ENCODE measurements at regions not wholly inside any gene's neighbourhood (a gene's known extent, or its start where the extent isn't known, plus 50 kb on each side); places are given as distances from the start of the nearest gene placed in this dataset.
"Not testable (repeated sequence)": the region's sequence is repeated elsewhere in the genome, so short reads cannot be mapped to it uniquely, and the experiment has no call there.

GRCh38 chr2:13414897-13415296, 698.2 kb downstream of the TRIB2 start:
- Histone ChIP-seq H3K27me3 (replicated peaks; ENCODE audit: insufficient read depth, low read length) (no peaks in the 10 kb centered on the region), H3K9ac (ENCODE audit: low read length) (no peak overlapping the region), H4K20me1 (ENCODE audit: insufficient read depth, low read length) (no peaks in the 10 kb centered on the region), H3K9me3 (replicated peaks; ENCODE audit: insufficient read depth, low read length) (no peaks in the 10 kb centered on the region), H3K36me3 (replicated peaks; ENCODE audit: insufficient read depth, low read length) (no peaks in the 10 kb centered on the region), H3K4me2 (ENCODE audit: low read depth, low read length) (no peak overlapping the region), H3K27ac (ENCODE audit: low read length) (no peak overlapping the region), H3K79me2 (ENCODE audit: low read length) (no peaks in the 10 kb centered on the region), H3K4me1 (ENCODE audit: low read length) (no peaks in the 10 kb centered on the region), H3F3A (ENCODE audit: insufficient read depth, low read length) (no peaks in the 10 kb centered on the region), H2AFZ (ENCODE audit: low read length) (no peak overlapping the region), H3K9me2 (replicated peaks; ENCODE audit: insufficient read depth, low read length) (no peaks in the 10 kb centered on the region), H3K4me3 (ENCODE audit: low read length) (no peak overlapping the region)
- no peak for DNase-seq
- no peak for TF ChIP-seq EZH2phosphoT487 (IDR thresholded peaks at IDR 0.05; ENCODE audit: low read length)
- TF ChIP-seq EZH2 (optimal IDR thresholded peaks at IDR 0.05; ENCODE audit: low read depth, low read length) = no peak
- TF ChIP-seq CTCF (IDR thresholded peaks at IDR 0.05; ENCODE audit: low read length) = no peak

GRCh38 chr2:13433954-13434353, 717.2 kb downstream of the TRIB2 start:
- Histone ChIP-seq H3K36me3 (replicated peaks; ENCODE audit: insufficient read depth, low read length) (no peaks in the 10 kb centered on the region), H3K4me3 (ENCODE audit: low read length) (no peak overlapping the region), H3K9me3 (replicated peaks; ENCODE audit: insufficient read depth, low read length) (no peaks in the 10 kb centered on the region), H3K4me2 (ENCODE audit: low read depth, low read length) (no peak overlapping the region), H3K9me2 (replicated peaks; ENCODE audit: insufficient read depth, low read length) (no peaks in the 10 kb centered on the region), H2AFZ (ENCODE audit: low read length) (no peak overlapping the region), H3F3A (ENCODE audit: insufficient read depth, low read length) (no peaks in the 10 kb centered on the region), H3K4me1 (ENCODE audit: low read length) (no peaks in the 10 kb centered on the region), H3K9ac (ENCODE audit: low read length) (no peak overlapping the region), H3K27me3 (replicated peaks; ENCODE audit: insufficient read depth, low read length) (no peaks in the 10 kb centered on the region), H4K20me1 (ENCODE audit: insufficient read depth, low read length) (no peaks in the 10 kb centered on the region), H3K27ac (ENCODE audit: low read length) (no peak overlapping the region), H3K79me2 (ENCODE audit: low read length) (no peaks in the 10 kb centered on the region)
- no peak for DNase-seq
- TF ChIP-seq EZH2phosphoT487 (IDR thresholded peaks at IDR 0.05; ENCODE audit: low read length) = no peak
- TF ChIP-seq CTCF (IDR thresholded peaks at IDR 0.05; ENCODE audit: low read length) = no peak
- no peak for TF ChIP-seq EZH2 (optimal IDR thresholded peaks at IDR 0.05; ENCODE audit: low read depth, low read length)

GRCh38 chr2:13443554-13444261, 727.0 kb downstream of the TRIB2 start:
- not testable (repeated sequence) for H3K4me2 ChIP-seq (ENCODE audit: low read depth, low read length); DNase-seq

GRCh38 chr2:13462464-13462863, 745.7 kb downstream of the TRIB2 start:
- DNase-seq = no peak

More at GRCh38 chr2:13443554-13444261, 727.0 kb downstream of the TRIB2 start:
- not testable (repeated sequence) for H3K9ac ChIP-seq (ENCODE audit: low read length); H4K20me1 ChIP-seq (ENCODE audit: insufficient read depth, low read length); H3K36me3 ChIP-seq (replicated peaks; ENCODE audit: insufficient read depth, low read length); H3K9me2 ChIP-seq (replicated peaks; ENCODE audit: insufficient read depth, low read length); H3K27ac ChIP-seq (ENCODE audit: low read length); H2AFZ ChIP-seq (ENCODE audit: low read length); H3F3A ChIP-seq (ENCODE audit: insufficient read depth, low read length); H3K9me3 ChIP-seq (replicated peaks; ENCODE audit: insufficient read depth, low read length); H3K4me1 ChIP-seq (ENCODE audit: low read length); H3K79me2 ChIP-seq (ENCODE audit: low read length); H3K27me3 ChIP-seq (replicated peaks; ENCODE audit: insufficient read depth, low read length); H3K4me3 ChIP-seq (ENCODE audit: low read length)

More at GRCh38 chr2:13462464-13462863, 745.7 kb downstream of the TRIB2 start:
- no peaks in the 10 kb centered on the region for H3F3A ChIP-seq (ENCODE audit: insufficient read depth, low read length)
- no peaks in the 10 kb centered on the region for H3K9me3 ChIP-seq (replicated peaks; ENCODE audit: insufficient read depth, low read length)
- H3K9me2 ChIP-seq (replicated peaks; ENCODE audit: insufficient read depth, low read length) = no peaks in the 10 kb centered on the region; the same call in 1 of the 2 replicates
- no peaks in the 10 kb centered on the region for H3K79me2 ChIP-seq (ENCODE audit: low read length)
- no peaks in the 10 kb centered on the region for H3K27me3 ChIP-seq (replicated peaks; ENCODE audit: insufficient read depth, low read length)
- H4K20me1 ChIP-seq (ENCODE audit: insufficient read depth, low read length) = no peaks in the 10 kb centered on the region
- no peak overlapping the region for H3K27ac ChIP-seq (ENCODE audit: low read length)
- H2AFZ ChIP-seq (ENCODE audit: low read length) = no peak overlapping the region
- H3K9ac ChIP-seq (ENCODE audit: low read length) = no peak overlapping the region
- H3K4me1 ChIP-seq (ENCODE audit: low read length) = no peaks in the 10 kb centered on the region
- no peak overlapping the region for H3K4me3 ChIP-seq (ENCODE audit: low read length)
- TF ChIP-seq EZH2phosphoT487 (IDR thresholded peaks at IDR 0.05; ENCODE audit: low read length) (no peak), EZH2 (optimal IDR thresholded peaks at IDR 0.05; ENCODE audit: low read depth, low read length) (no peak), CTCF (IDR thresholded peaks at IDR 0.05; ENCODE audit: low read length) (no peak)
- H3K4me2 ChIP-seq (ENCODE audit: low read depth, low read length) = no peak overlapping the region
- H3K36me3 ChIP-seq (replicated peaks; ENCODE audit: insufficient read depth, low read length) = no peaks in the 10 kb centered on the region
